ENCODE measurements at regions not wholly inside any gene's neighbourhood (a gene's known extent, or its start where the extent isn't known, plus 50 kb on each side); places are given as distances from the start of the nearest gene placed in this dataset.

- ATAC-seq, result no peak
- CTCF ChIA-PET, result interaction anchor here (0.7 kb wide), 1 partner anchor 9 kb away, joined by 3 read pairs; no protein-coding TSS in a partner anchor
- peaks cover 4 to 26% (median 12%) of the 10 kb centered on the region in 5 donors for H3K27me3 Mint-ChIP-seq
- peaks cover 0 to 6% of the 10 kb centered on the region in 2 donors for H3K4me1 ChIP-seq (ENCODE audit: control insufficient read depth in 2 of 2, insufficient read depth in 2 of 2, low read length in 2 of 2)
- peaks cover 3 to 11% (median 6%) of the 10 kb centered on the region in 7 donors for H3K4me1 Mint-ChIP-seq
- H3K36me3 ChIP-seq (ENCODE audit: control insufficient read depth in 2 of 3, insufficient read depth in 3 of 3, low read length in 3 of 3), result no peaks in the 10 kb centered on the region
- intact Hi-C loops (cut with micrococcal nuclease), result no loop called here
- H3K4me3 Mint-ChIP-seq, result no peak overlapping the region
- peaks cover 0 to 23% (median 15%) of the 10 kb centered on the region in 11 donors for H3K9me3 Mint-ChIP-seq
- POLR2A ChIA-PET, result no interaction called here
- peaks cover 0 to 8% (median 5%) of the 10 kb centered on the region in 5 donors for H3K36me3 Mint-ChIP-seq
- no peak overlapping the region for H3K27ac Mint-ChIP-seq
- no peak overlapping the region for H3K27ac ChIP-seq (ENCODE audit: low read depth, low read length)
- H3K4me3 ChIP-seq (ENCODE audit: low read length), result no peak overlapping the region
- H3K27me3 ChIP-seq (ENCODE audit: control insufficient read depth in 2 of 2, insufficient read depth in 2 of 2, low read length in 2 of 2), result peaks cover 0 to 2% of the 10 kb centered on the region in 2 donors
- H3K9me3 ChIP-seq (ENCODE audit: control insufficient read depth in 2 of 3, low read length in 3 of 3), result peaks cover 0 to 13% (median 0%) of the 10 kb centered on the region in 3 experiments
- DNase-seq, result peak in 1 of 9 donors; percentile 8
These were observed 144.1 kb downstream of the NDUFA10 start for GRCh38 chr2:239881031-239881471.

GRCh38 chr2:239880396-239880795, 144.7 kb downstream of the NDUFA10 start:
- peaks cover 0 to 8% (median 5%) of the 10 kb centered on the region in 5 donors for H3K36me3 Mint-ChIP-seq
- ATAC-seq (no peak), DNase-seq (peak in 1 of 9 donors; percentile 12)
- no peak overlapping the region for H3K4me3 Mint-ChIP-seq
- Histone ChIP-seq H3K4me3 (ENCODE audit: low read length) (no peak overlapping the region), H3K9me3 (ENCODE audit: control insufficient read depth in 2 of 3, low read length in 3 of 3) (peaks cover 0 to 13% (median 0%) of the 10 kb centered on the region in 3 experiments), H3K4me1 (ENCODE audit: control insufficient read depth in 2 of 2, insufficient read depth in 2 of 2, low read length in 2 of 2) (peaks cover 0 to 6% of the 10 kb centered on the region in 2 donors), H3K36me3 (ENCODE audit: control insufficient read depth in 2 of 3, insufficient read depth in 3 of 3, low read length in 3 of 3) (no peaks in the 10 kb centered on the region), H3K27ac (ENCODE audit: low read depth, low read length) (no peak overlapping the region), H3K27me3 (ENCODE audit: control insufficient read depth in 2 of 2, insufficient read depth in 2 of 2, low read length in 2 of 2) (peaks cover 0 to 2% of the 10 kb centered on the region in 2 donors)
- CTCF ChIA-PET, result interaction anchor here (0.7 kb wide), 1 partner anchor 9 kb away, joined by 3 read pairs; no protein-coding TSS in a partner anchor
- H3K9me3 Mint-ChIP-seq, result peaks cover 0 to 17% (median 12%) of the 10 kb centered on the region in 11 donors
- POLR2A ChIA-PET, result no interaction called here
- H3K4me1 Mint-ChIP-seq, result peaks cover 3 to 11% (median 6%) of the 10 kb centered on the region in 7 donors
- peaks cover 4 to 27% (median 12%) of the 10 kb centered on the region in 5 donors for H3K27me3 Mint-ChIP-seq
- no peak overlapping the region for H3K27ac Mint-ChIP-seq
- intact Hi-C loops (cut with micrococcal nuclease), result no loop called here

GRCh38 chr2:239879423-239880084, 145.6 kb downstream of the NDUFA10 start:
- Histone ChIP-seq H3K36me3 (ENCODE audit: control insufficient read depth in 2 of 3, insufficient read depth in 3 of 3, low read length in 3 of 3) (no peaks in the 10 kb centered on the region), H3K27ac (ENCODE audit: low read depth, low read length) (no peak overlapping the region), H3K4me3 (ENCODE audit: low read length) (no peak overlapping the region), H3K9me3 (ENCODE audit: control insufficient read depth in 2 of 3, low read length in 3 of 3) (peaks cover 0 to 9% (median 0%) of the 10 kb centered on the region in 3 experiments), H3K27me3 (ENCODE audit: control insufficient read depth in 2 of 2, insufficient read depth in 2 of 2, low read length in 2 of 2) (peaks cover 0 to 2% of the 10 kb centered on the region in 2 donors), H3K4me1 (ENCODE audit: control insufficient read depth in 2 of 2, insufficient read depth in 2 of 2, low read length in 2 of 2) (peaks cover 0 to 6% of the 10 kb centered on the region in 2 donors)
- H3K36me3 Mint-ChIP-seq, result peaks cover 0 to 3% (median 2%) of the 10 kb centered on the region in 5 donors
- DNase-seq (no peak), ATAC-seq (no peak)
- CTCF ChIA-PET, result interaction anchor here (0.6 kb wide), 2 partner anchors 265 to 737 kb away, joined by 4 to 5 read pairs; no protein-coding TSS in a partner anchor
- intact Hi-C loops (cut with micrococcal nuclease), result no loop called here
- H3K9me3 Mint-ChIP-seq, result peaks cover 0 to 8% (median 5%) of the 10 kb centered on the region in 11 donors
- no peak overlapping the region for H3K27ac Mint-ChIP-seq
- peaks cover 3 to 11% (median 6%) of the 10 kb centered on the region in 7 donors for H3K4me1 Mint-ChIP-seq
- POLR2A ChIA-PET, result no interaction called here
- peaks cover 4 to 30% (median 13%) of the 10 kb centered on the region in 5 donors for H3K27me3 Mint-ChIP-seq
- no peak overlapping the region for H3K4me3 Mint-ChIP-seq

DNA sequence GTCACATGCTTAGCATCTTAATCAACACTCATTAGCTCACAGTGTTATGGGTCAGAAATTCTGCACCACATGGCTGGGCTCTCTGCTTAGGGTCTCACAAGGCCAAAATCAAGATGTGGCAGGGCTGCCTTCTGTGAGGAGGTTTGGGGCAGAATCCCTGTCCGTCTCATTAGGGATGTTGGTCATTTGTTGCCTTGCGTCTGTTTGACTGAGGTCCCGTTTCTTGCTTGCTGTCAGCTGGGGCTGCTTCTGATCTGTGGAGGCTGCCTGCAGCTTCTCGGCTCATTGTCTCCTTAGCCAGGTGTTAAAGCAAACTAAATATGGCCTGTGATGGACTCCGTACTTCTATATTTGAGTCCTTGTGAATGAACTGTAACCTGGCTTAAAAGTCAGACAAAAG, 146.5 kb downstream of the NDUFA10 start:
- Mint-ChIP-seq H3K36me3 (peaks cover 0 to under 1% (median 0%) of the 10 kb centered on the region in 5 donors), H3K4me1 (peaks cover 3 to 12% (median 9%) of the 10 kb centered on the region in 7 donors), H3K4me3 (no peak overlapping the region), H3K27me3 (peaks cover 4 to 33% (median 18%) of the 10 kb centered on the region in 5 donors), H3K9me3 (peaks cover 0 to 3% (median 0%) of the 10 kb centered on the region in 11 donors), H3K27ac (no peak overlapping the region)
- H3K27ac ChIP-seq (ENCODE audit: low read depth, low read length), result no peak overlapping the region
- POLR2A ChIA-PET, result no interaction called here
- ATAC-seq (no peak), DNase-seq (peak in 1 of 9 donors; percentile 0)
- H3K36me3 ChIP-seq (ENCODE audit: control insufficient read depth in 2 of 3, insufficient read depth in 3 of 3, low read length in 3 of 3), result no peaks in the 10 kb centered on the region
- no peaks in the 10 kb centered on the region for H3K9me3 ChIP-seq (ENCODE audit: control insufficient read depth in 2 of 3, low read length in 3 of 3)
- peaks cover 0 to 2% of the 10 kb centered on the region in 2 donors for H3K27me3 ChIP-seq (ENCODE audit: control insufficient read depth in 2 of 2, insufficient read depth in 2 of 2, low read length in 2 of 2)
- no peak overlapping the region for H3K4me3 ChIP-seq (ENCODE audit: low read length)
- CTCF ChIA-PET, result no interaction called here
- peaks cover 0 to 6% of the 10 kb centered on the region in 2 donors for H3K4me1 ChIP-seq (ENCODE audit: control insufficient read depth in 2 of 2, insufficient read depth in 2 of 2, low read length in 2 of 2)
- intact Hi-C loops (cut with micrococcal nuclease), result no loop called here

GRCh38 chr2:239876948-239877289, 148.2 kb downstream of the NDUFA10 start:
- no peaks in the 10 kb centered on the region for H3K36me3 Mint-ChIP-seq
- H3K9me3 Mint-ChIP-seq, result no peaks in the 10 kb centered on the region
- H3K4me1 ChIP-seq (ENCODE audit: control insufficient read depth in 2 of 2, insufficient read depth in 2 of 2, low read length in 2 of 2), result peaks cover 0 to 4% of the 10 kb centered on the region in 2 donors
- DNase-seq (no peak), ATAC-seq (no peak)
- ChIA-PET POLR2A (no interaction called here), CTCF (no interaction called here)
- H3K36me3 ChIP-seq (ENCODE audit: control insufficient read depth in 2 of 3, insufficient read depth in 3 of 3, low read length in 3 of 3), result no peaks in the 10 kb centered on the region
- no peak overlapping the region for H3K27ac Mint-ChIP-seq
- H3K27ac ChIP-seq (ENCODE audit: low read depth, low read length), result no peak overlapping the region
- no peak overlapping the region for H3K4me3 Mint-ChIP-seq
- peaks cover 0 to 30% (median 13%) of the 10 kb centered on the region in 5 donors for H3K27me3 Mint-ChIP-seq
- intact Hi-C loops (cut with micrococcal nuclease), result no loop called here
- peaks cover 0 to 8% (median 5%) of the 10 kb centered on the region in 7 donors for H3K4me1 Mint-ChIP-seq
- no peaks in the 10 kb centered on the region for H3K9me3 ChIP-seq (ENCODE audit: control insufficient read depth in 2 of 3, low read length in 3 of 3)
- H3K4me3 ChIP-seq (ENCODE audit: low read length), result no peak overlapping the region
- peaks cover 0 to 2% of the 10 kb centered on the region in 2 donors for H3K27me3 ChIP-seq (ENCODE audit: control insufficient read depth in 2 of 2, insufficient read depth in 2 of 2, low read length in 2 of 2)

DNA sequence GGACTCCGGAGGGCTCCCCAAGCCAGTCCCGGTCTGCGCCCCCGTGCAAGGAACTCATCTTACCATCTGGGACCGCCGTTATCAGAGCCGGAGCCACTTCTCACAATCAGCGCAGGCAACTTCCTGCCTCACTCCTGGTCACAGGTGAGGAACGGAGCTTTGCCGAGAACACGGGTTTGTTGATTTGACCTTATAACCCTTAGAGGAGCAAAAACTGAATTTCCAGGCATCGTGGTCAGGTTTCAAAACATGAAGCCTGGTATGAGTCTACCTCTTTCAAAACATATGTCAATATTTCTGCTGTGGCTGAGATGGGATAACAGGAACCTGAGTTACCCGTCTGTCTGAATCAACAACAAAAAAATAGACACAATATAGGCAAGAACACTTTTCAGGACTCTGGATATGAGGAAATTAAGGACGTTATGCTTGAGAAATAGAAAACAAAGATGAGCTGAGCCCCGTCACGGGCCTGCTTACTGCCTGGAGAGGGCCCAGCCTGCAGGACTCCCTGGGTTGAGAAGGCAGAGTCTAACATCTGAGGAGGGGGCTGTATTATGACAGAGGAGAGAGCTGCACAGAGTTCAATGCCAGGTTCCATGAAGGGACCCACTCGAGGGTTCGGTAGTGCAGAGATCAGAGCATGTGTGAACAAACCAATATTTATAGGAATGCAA, 148.7 kb downstream of the NDUFA10 start:
- H3K4me3 Mint-ChIP-seq, result no peak overlapping the region
- no peaks in the 10 kb centered on the region for H3K36me3 Mint-ChIP-seq
- Histone ChIP-seq H3K36me3 (ENCODE audit: control insufficient read depth in 2 of 3, insufficient read depth in 3 of 3, low read length in 3 of 3) (no peaks in the 10 kb centered on the region), H3K9me3 (ENCODE audit: control insufficient read depth in 2 of 3, low read length in 3 of 3) (no peaks in the 10 kb centered on the region), H3K27ac (ENCODE audit: low read depth, low read length) (no peak overlapping the region), H3K27me3 (ENCODE audit: control insufficient read depth in 2 of 2, insufficient read depth in 2 of 2, low read length in 2 of 2) (peaks cover 0 to 2% of the 10 kb centered on the region in 2 donors), H3K4me1 (ENCODE audit: control insufficient read depth in 2 of 2, insufficient read depth in 2 of 2, low read length in 2 of 2) (no peaks in the 10 kb centered on the region), H3K4me3 (ENCODE audit: low read length) (no peak overlapping the region)
- ChIA-PET CTCF (no interaction called here), POLR2A (no interaction called here)
- no peak overlapping the region for H3K27ac Mint-ChIP-seq
- intact Hi-C loops (cut with micrococcal nuclease), result no loop called here
- H3K9me3 Mint-ChIP-seq, result no peaks in the 10 kb centered on the region
- ATAC-seq (no peak), DNase-seq (peak in 1 of 9 donors; percentile 13)
- peaks cover 0 to 25% (median 8%) of the 10 kb centered on the region in 5 donors for H3K27me3 Mint-ChIP-seq
- peaks cover 0 to 7% (median under 1%) of the 10 kb centered on the region in 7 donors for H3K4me1 Mint-ChIP-seq
